ENCODE measurements at regions not wholly inside any gene's neighbourhood (a gene's known extent, or its start where the extent isn't known, plus 50 kb on each side); places are given as distances from the start of the nearest gene placed in this dataset.

GRCh38 chr2:240310645-240311044, 124.8 kb upstream of the GPC1 start:
- Histone ChIP-seq H3K27me3 (replicated peaks; ENCODE audit: insufficient read depth, low read depth, low read length, poor library complexity) (no peaks in the 10 kb centered on the region), H3K9me3 (ENCODE audit: low read depth, low read length, poor library complexity, severe bottlenecking) (no peaks in the 10 kb centered on the region), H3K4me1 (ENCODE audit: insufficient read depth, low read length, poor library complexity, severe bottlenecking) (no peaks in the 10 kb centered on the region), H3K36me3 (ENCODE audit: insufficient read depth, low read length, poor library complexity, severe bottlenecking) (no peaks in the 10 kb centered on the region), H3K27ac (ENCODE audit: low read depth, low read length, poor library complexity, severe bottlenecking) (no peak overlapping the region), H3K4me3 (ENCODE audit: low read depth, low read length, poor library complexity, severe bottlenecking) (no peak overlapping the region)
- ChIA-PET CTCF (no interaction called here), POLR2A (ENCODE audit: low non-redundant PET) (no interaction called here)
- intact Hi-C loops (cut with micrococcal nuclease; ENCODE audit: unreplicated experiment) = no loop called here
- DNase-seq (ENCODE audit: low spot score) = no peak
- TF ChIP-seq CTCF (conservative IDR thresholded peaks at IDR 0.05; ENCODE audit: low read depth, low read length) = no peak
- TF ChIP-seq EZH2 (IDR thresholded peaks at IDR 0.05; ENCODE audit: borderline replicate concordance, low read depth, low read length, poor library complexity, severe bottlenecking) = no peak
- no TSS peak for BruUV-seq (replicated peaks)

GRCh38 chr2:240311821-240312220, 123.6 kb upstream of the GPC1 start:
- no peak for DNase-seq (ENCODE audit: low spot score)
- intact Hi-C loops (cut with micrococcal nuclease; ENCODE audit: unreplicated experiment) = no loop called here
- no peak overlapping the region for H3K4me3 ChIP-seq (ENCODE audit: low read depth, low read length, poor library complexity, severe bottlenecking)
- no peak for TF ChIP-seq EZH2 (IDR thresholded peaks at IDR 0.05; ENCODE audit: borderline replicate concordance, low read depth, low read length, poor library complexity, severe bottlenecking)
- TF ChIP-seq CTCF (conservative IDR thresholded peaks at IDR 0.05; ENCODE audit: low read depth, low read length) = no peak
- no peaks in the 10 kb centered on the region for H3K36me3 ChIP-seq (ENCODE audit: insufficient read depth, low read length, poor library complexity, severe bottlenecking)
- H3K9me3 ChIP-seq (ENCODE audit: low read depth, low read length, poor library complexity, severe bottlenecking) = no peaks in the 10 kb centered on the region
- no peaks in the 10 kb centered on the region for H3K4me1 ChIP-seq (ENCODE audit: insufficient read depth, low read length, poor library complexity, severe bottlenecking)
- POLR2A ChIA-PET (ENCODE audit: low non-redundant PET) = no interaction called here
- H3K27me3 ChIP-seq (replicated peaks; ENCODE audit: insufficient read depth, low read depth, low read length, poor library complexity) = no peaks in the 10 kb centered on the region
- CTCF ChIA-PET = no interaction called here
- no TSS peak for BruUV-seq (replicated peaks)
- no peak overlapping the region for H3K27ac ChIP-seq (ENCODE audit: low read depth, low read length, poor library complexity, severe bottlenecking)

GRCh38 chr2:240319221-240319854, 116.1 kb upstream of the GPC1 start:
- DNase-seq (ENCODE audit: low spot score) = no peak
- POLR2A ChIA-PET (ENCODE audit: low non-redundant PET) = no interaction called here
- TF ChIP-seq CTCF (conservative IDR thresholded peaks at IDR 0.05; ENCODE audit: low read depth, low read length) = no peak
- TF ChIP-seq EZH2 (IDR thresholded peaks at IDR 0.05; ENCODE audit: borderline replicate concordance, low read depth, low read length, poor library complexity, severe bottlenecking) = no peak
- H3K27me3 ChIP-seq (replicated peaks; ENCODE audit: insufficient read depth, low read depth, low read length, poor library complexity) = no peaks in the 10 kb centered on the region
- no peaks in the 10 kb centered on the region for H3K9me3 ChIP-seq (ENCODE audit: low read depth, low read length, poor library complexity, severe bottlenecking)
- CTCF ChIA-PET = no interaction called here
- no peaks in the 10 kb centered on the region for H3K36me3 ChIP-seq (ENCODE audit: insufficient read depth, low read length, poor library complexity, severe bottlenecking)
- H3K27ac ChIP-seq (ENCODE audit: low read depth, low read length, poor library complexity, severe bottlenecking) = no peak overlapping the region
- intact Hi-C loops (cut with micrococcal nuclease; ENCODE audit: unreplicated experiment) = no loop called here
- no peak overlapping the region for H3K4me3 ChIP-seq (ENCODE audit: low read depth, low read length, poor library complexity, severe bottlenecking)
- BruUV-seq (replicated peaks) = no TSS peak
- peaks cover 13% of the 10 kb centered on the region for H3K4me1 ChIP-seq (ENCODE audit: insufficient read depth, low read length, poor library complexity, severe bottlenecking)

All from A673 (cell line).